Activated CD4-positive, alpha-beta T cell treated with anti-CD3 and anti-CD28 coated beads for 36 hours (primary cell): ENCODE measurements at regions not wholly inside any gene's neighbourhood (a gene's known extent, or its start where the extent isn't known, plus 50 kb on each side); places are given as distances from the start of the nearest gene placed in this dataset.
A peak's percentile ranks its signal among the peaks of the same experiment; 100 is the strongest.

Experiments
- ATAC-seq: fragments of 200-7000 bp; cut with Tn5 transposase; one replicate; pipeline ENCODE4 v1.10.0; 2021; ENCODE audit warnings: mild to moderate bottlenecking, moderate library complexity
- CTCF ChIA-PET: fragments of 350-600 bp; sonication (Branson Sonifier 250); formaldehyde crosslinking; loops from one replicate; lab custom pipeline; 2021; ENCODE audit warnings: antibody characterized with exemption; lab: Charles Lee
- POLR2A ChIA-PET: fragments of 350-600 bp; sonication (Branson Sonifier 250); formaldehyde crosslinking; loops from one replicate; lab custom pipeline; 2021; ENCODE audit warnings: antibody characterized with exemption, inconsistent platforms; lab: Charles Lee
- DNase-seq: peaks from one replicate; pipeline ENCODE4 v3.0.0-alpha.2; 2020
- H3K27ac Mint-ChIP-seq: one replicate; pipeline ENCODE4 v1.8.0; 2021; ENCODE audit warnings: mixed read lengths
- H3K27me3 Mint-ChIP-seq: one replicate; pipeline ENCODE4 v1.8.0; 2021; ENCODE audit warnings: mixed read lengths
- H3K36me3 Mint-ChIP-seq: one replicate; pipeline ENCODE4 v1.8.0; 2021; ENCODE audit warnings: low read depth, mixed read lengths
- H3K4me1 Mint-ChIP-seq: one replicate; pipeline ENCODE4 v1.8.0; 2021; ENCODE audit warnings: mixed read lengths
- H3K4me3 Mint-ChIP-seq: one replicate; pipeline ENCODE4 v1.8.0; 2021; ENCODE audit warnings: mild to moderate bottlenecking, moderate library complexity, mixed read lengths
- H3K9me3 Mint-ChIP-seq: one replicate; pipeline ENCODE4 v1.8.0; 2021; ENCODE audit warnings: low read depth, mixed read lengths
- intact Hi-C, 2 experiments: fragments of 100-400 bp; cut with DNase I in 1 of 2; cut with micrococcal nuclease in 1 of 2; formaldehyde crosslinking; loops; one replicate each; pipeline versions ENCODE4 v1.14.2 to v1.15.1; 2022 to 2024; cut with DNase I, micrococcal nuclease

GRCh38 chr2:8574196-8575037, 107.4 kb upstream of the ID2 start:
- H3K4me1 Mint-ChIP-seq, result peaks cover 40% of the 10 kb centered on the region
- CTCF ChIA-PET, result interaction anchor here (0.6 to 1.1 kb wide), 4 partner anchors 36 to 569 kb away, joined by 3 to 4 read pairs (median 3); no protein-coding TSS in a partner anchor
- intact Hi-C loops, result loop anchor here in 1 of 2 experiments (2.0 kb wide), 1 partner anchor 30 kb away; no protein-coding TSS in a partner anchor
- H3K9me3 Mint-ChIP-seq, result no peaks in the 10 kb centered on the region
- POLR2A ChIA-PET, result interaction anchor here (1.5 kb wide), 1 partner anchor 107 kb away, joined by 5 read pairs; the partner anchor contains the start of gene ID2
- peak overlapping the region; percentile 43 for H3K4me3 Mint-ChIP-seq
- ATAC-seq (peak; percentile 30), DNase-seq (peak; percentile 23)
- H3K27ac Mint-ChIP-seq, result no peak overlapping the region
- H3K27me3 Mint-ChIP-seq, result peaks cover 4% of the 10 kb centered on the region
- no peaks in the 10 kb centered on the region for H3K36me3 Mint-ChIP-seq

GRCh38 chr2:8575038-8575833, 106.6 kb upstream of the ID2 start:
- peak; percentile 45 for ATAC-seq
- ChIA-PET CTCF (interaction anchor here (0.6 to 1.1 kb wide), 3 partner anchors 37 to 568 kb away, joined by 3 to 4 read pairs (median 3); no protein-coding TSS in a partner anchor), POLR2A (interaction anchor here (0.7 to 1.5 kb wide), 3 partner anchors 30 to 109 kb away, joined by 3 to 7 read pairs (median 5); partner anchors contain the start of gene ID2)
- Mint-ChIP-seq H3K4me1 (peaks cover 46% of the 10 kb centered on the region), H3K36me3 (no peaks in the 10 kb centered on the region), H3K4me3 (peak overlapping the region; percentile 43), H3K27me3 (peaks cover 4% of the 10 kb centered on the region), H3K27ac (peak overlapping the region; percentile 42), H3K9me3 (no peaks in the 10 kb centered on the region)
- intact Hi-C loops, result loop anchor here in 1 of 2 experiments (2.0 kb wide), 1 partner anchor 30 kb away; no protein-coding TSS in a partner anchor
- peak; percentile 67 for DNase-seq

- Mint-ChIP-seq H3K36me3 (no peaks in the 10 kb centered on the region), H3K4me1 (peaks cover 53% of the 10 kb centered on the region), H3K27ac (peak overlapping the region; percentile 65), H3K27me3 (peaks cover 4% of the 10 kb centered on the region), H3K9me3 (no peaks in the 10 kb centered on the region), H3K4me3 (peak overlapping the region; percentile 31)
- intact Hi-C loops, result loop anchor here (2.0 kb wide), 2 partner anchors 31 to 61 kb away; no protein-coding TSS in a partner anchor
- CTCF ChIA-PET, result interaction anchor here (1.4 kb wide), 1 partner anchor 22 kb away, joined by 3 read pairs; no protein-coding TSS in a partner anchor
- POLR2A ChIA-PET, result interaction anchor here (0.7 to 1.5 kb wide), 4 partner anchors 31 to 108 kb away, joined by 3 to 7 read pairs (median 4); partner anchors contain the start of gene ID2
- DNase-seq (peak; percentile 23), ATAC-seq (no peak)
Observed at GRCh38 chr2:8575834-8576423, 105.9 kb upstream of the ID2 start.

- CTCF ChIA-PET, result interaction anchor here (0.7 to 1.4 kb wide), 2 partner anchors 23 to 750 kb away, joined by 3 read pairs; no protein-coding TSS in a partner anchor
- Mint-ChIP-seq H3K9me3 (no peaks in the 10 kb centered on the region), H3K36me3 (no peaks in the 10 kb centered on the region), H3K4me3 (peak overlapping the region; percentile 31), H3K27ac (peak overlapping the region; percentile 65), H3K4me1 (peaks cover 56% of the 10 kb centered on the region), H3K27me3 (peaks cover 4% of the 10 kb centered on the region)
- POLR2A ChIA-PET, result interaction anchor here (1.4 kb wide), 1 partner anchor 62 kb away, joined by 3 read pairs; no protein-coding TSS in a partner anchor
- DNase-seq (peak; percentile 74), ATAC-seq (peak; percentile 66)
- intact Hi-C loops, result loop anchor here (2.0 kb wide), 2 partner anchors 32 to 62 kb away; no protein-coding TSS in a partner anchor
Observed at GRCh38 chr2:8576525-8577167, 105.2 kb upstream of the ID2 start.

- no peaks in the 10 kb centered on the region for H3K9me3 Mint-ChIP-seq
- no peak overlapping the region for H3K27ac Mint-ChIP-seq
- no peak overlapping the region for H3K4me3 Mint-ChIP-seq
- ATAC-seq (no peak), DNase-seq (no peak)
- H3K36me3 Mint-ChIP-seq, result no peaks in the 10 kb centered on the region
- POLR2A ChIA-PET, result interaction anchor here (1.4 kb wide), 1 partner anchor 62 kb away, joined by 3 read pairs; no protein-coding TSS in a partner anchor
- CTCF ChIA-PET, result no interaction called here
- intact Hi-C loops, result loop anchor here (2.0 kb wide), 2 partner anchors 33 to 63 kb away; no protein-coding TSS in a partner anchor
- H3K4me1 Mint-ChIP-seq, result peaks cover 56% of the 10 kb centered on the region
- peaks cover 4% of the 10 kb centered on the region for H3K27me3 Mint-ChIP-seq
Observed at GRCh38 chr2:8577573-8577972, 104.3 kb upstream of the ID2 start.

GRCh38 chr2:8578335-8579244, 103.3 kb upstream of the ID2 start:
- ChIA-PET POLR2A (no interaction called here), CTCF (interaction anchor here (0.7 kb wide), 1 partner anchor 163 kb away, joined by 3 read pairs; no protein-coding TSS in a partner anchor)
- intact Hi-C loops, result no loop called here
- no peaks in the 10 kb centered on the region for H3K9me3 Mint-ChIP-seq
- no peak for DNase-seq
- peaks cover 59% of the 10 kb centered on the region for H3K4me1 Mint-ChIP-seq
- H3K27me3 Mint-ChIP-seq, result peaks cover 4% of the 10 kb centered on the region
- no peak overlapping the region for H3K27ac Mint-ChIP-seq
- H3K4me3 Mint-ChIP-seq, result no peak overlapping the region
- H3K36me3 Mint-ChIP-seq, result no peaks in the 10 kb centered on the region
- ATAC-seq, result no peak

GRCh38 chr2:8579485-8580085, 102.3 kb upstream of the ID2 start:
- POLR2A ChIA-PET, result interaction anchor here (1.8 kb wide), 1 partner anchor 35 kb away, joined by 4 read pairs; no protein-coding TSS in a partner anchor
- DNase-seq (no peak), ATAC-seq (no peak)
- Mint-ChIP-seq H3K4me1 (peaks cover 60% of the 10 kb centered on the region), H3K27ac (peak overlapping the region; percentile 26), H3K9me3 (no peaks in the 10 kb centered on the region), H3K27me3 (peaks cover 8% of the 10 kb centered on the region), H3K4me3 (no peak overlapping the region), H3K36me3 (no peaks in the 10 kb centered on the region)
- CTCF ChIA-PET, result interaction anchor here (0.7 to 1.1 kb wide), 2 partner anchors 8 to 164 kb away, joined by 3 to 4 read pairs; no protein-coding TSS in a partner anchor
- intact Hi-C loops, result loop anchor here in 1 of 2 experiments (2.0 to 5.0 kb wide), 2 partner anchors 65 to 527 kb away; no protein-coding TSS in a partner anchor

- ATAC-seq (peak; percentile 62), DNase-seq (peak; percentile 61)
- CTCF ChIA-PET, result interaction anchor here (0.6 to 1.1 kb wide), 5 partner anchors 9 to 702 kb away, joined by 3 to 4 read pairs (median 4); partner anchors contain the start of gene ID2
- Mint-ChIP-seq H3K27me3 (peaks cover 10% of the 10 kb centered on the region), H3K36me3 (no peaks in the 10 kb centered on the region), H3K9me3 (no peaks in the 10 kb centered on the region), H3K27ac (peak overlapping the region; percentile 71), H3K4me1 (peaks cover 57% of the 10 kb centered on the region), H3K4me3 (no peak overlapping the region)
- POLR2A ChIA-PET, result interaction anchor here (0.9 to 1.8 kb wide), 2 partner anchors 36 to 101 kb away, joined by 3 to 4 read pairs; partner anchors contain the start of gene ID2
- intact Hi-C loops, result loop anchor here in 1 of 2 experiments (2.0 to 5.0 kb wide), 2 partner anchors 66 to 528 kb away; no protein-coding TSS in a partner anchor
Observed at GRCh38 chr2:8580316-8581233, 101.3 kb upstream of the ID2 start.
